Stimulated activated effector memory CD8-positive, alpha-beta T cell treated with anti-CD3 and anti-CD28 coated beads, Interleukin-12 subunit alpha, Interleukin-12 subunit beta, amount 100 ng/mL, for 72 hours (primary cell): ENCODE measurements at regions not wholly inside any gene's neighbourhood (a gene's known extent, or its start where the extent isn't known, plus 50 kb on each side); places are given as distances from the start of the nearest gene placed in this dataset.

Experiments used
- ATAC-seq: fragments of 150-1000 bp; cut with Tn5 transposase; 2 replicates; pipeline ENCODE4 v1.10.0; 2021
- DNase-seq, 2 donors: peaks; one replicate each; pipeline ENCODE4 v3.0.0; 2021 to 2022; ENCODE audit warnings: low spot score in 2 of 2
- H3K27ac Mint-ChIP-seq: one replicate; pipeline ENCODE4 v1.8.0; 2022; ENCODE audit warnings: mild to moderate bottlenecking, mixed read lengths
- H3K36me3 Mint-ChIP-seq: one replicate; pipeline ENCODE4 v1.8.0; 2022; ENCODE audit warnings: mild to moderate bottlenecking, mixed read lengths
- H3K4me1 Mint-ChIP-seq: one replicate; pipeline ENCODE4 v1.8.0; 2022; ENCODE audit warnings: mixed read lengths
- H3K4me3 Mint-ChIP-seq: one replicate; pipeline ENCODE4 v1.8.0; 2022; ENCODE audit warnings: mild to moderate bottlenecking, mixed read lengths
- H3K9me3 Mint-ChIP-seq: one replicate; pipeline ENCODE4 v1.8.0; 2022; ENCODE audit warnings: mixed read lengths

DNA sequence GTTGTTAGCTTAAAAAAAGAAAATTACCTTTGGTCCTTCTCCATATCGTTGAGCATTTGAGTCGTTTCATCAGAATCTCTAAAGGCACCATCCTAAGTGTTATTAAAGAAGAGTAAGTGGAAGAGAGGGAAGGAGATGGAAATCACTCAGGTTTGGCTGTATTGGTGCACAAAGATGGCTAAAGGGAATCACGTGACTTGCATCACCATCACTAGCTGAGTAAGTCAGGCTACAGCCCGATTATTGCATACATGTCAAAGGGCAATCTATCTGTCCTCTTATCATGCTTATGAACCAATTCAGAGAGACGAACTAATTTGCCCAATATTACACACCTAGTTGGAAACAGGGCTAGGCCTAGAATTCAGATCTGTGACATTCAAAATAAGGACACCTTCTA lies 137.6 kb downstream of the CMPK2 start:
- ATAC-seq (no peak), DNase-seq (no peak)
- no peaks in the 10 kb centered on the region for H3K9me3 Mint-ChIP-seq
- H3K27ac Mint-ChIP-seq = no peak overlapping the region
- H3K36me3 Mint-ChIP-seq = no peaks in the 10 kb centered on the region
- H3K4me1 Mint-ChIP-seq = no peaks in the 10 kb centered on the region
- no peak overlapping the region for H3K4me3 Mint-ChIP-seq

DNA sequence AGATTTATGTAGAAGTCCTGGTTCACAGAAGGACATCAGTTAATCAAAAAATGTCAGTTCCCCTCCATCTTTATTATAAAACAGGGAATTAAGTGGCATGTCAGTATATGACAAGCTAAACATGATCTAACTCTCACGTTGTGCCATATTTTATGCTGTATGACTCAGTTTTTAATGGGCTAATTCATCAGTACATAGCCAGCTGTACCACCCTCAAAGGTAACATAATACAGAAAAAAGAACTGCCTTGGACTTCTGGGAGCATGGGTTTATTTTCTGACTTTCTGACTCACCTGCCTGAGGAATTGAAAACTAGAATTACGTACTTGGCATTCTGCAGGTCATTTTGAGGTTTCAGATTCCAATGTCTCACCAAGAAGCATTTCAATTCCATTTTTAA lies 135.7 kb downstream of the CMPK2 start:
- DNase-seq (no peak), ATAC-seq (no peak)
- no peaks in the 10 kb centered on the region for H3K9me3 Mint-ChIP-seq
- H3K4me1 Mint-ChIP-seq = no peaks in the 10 kb centered on the region
- no peaks in the 10 kb centered on the region for H3K36me3 Mint-ChIP-seq
- no peak overlapping the region for H3K4me3 Mint-ChIP-seq
- no peak overlapping the region for H3K27ac Mint-ChIP-seq

DNA sequence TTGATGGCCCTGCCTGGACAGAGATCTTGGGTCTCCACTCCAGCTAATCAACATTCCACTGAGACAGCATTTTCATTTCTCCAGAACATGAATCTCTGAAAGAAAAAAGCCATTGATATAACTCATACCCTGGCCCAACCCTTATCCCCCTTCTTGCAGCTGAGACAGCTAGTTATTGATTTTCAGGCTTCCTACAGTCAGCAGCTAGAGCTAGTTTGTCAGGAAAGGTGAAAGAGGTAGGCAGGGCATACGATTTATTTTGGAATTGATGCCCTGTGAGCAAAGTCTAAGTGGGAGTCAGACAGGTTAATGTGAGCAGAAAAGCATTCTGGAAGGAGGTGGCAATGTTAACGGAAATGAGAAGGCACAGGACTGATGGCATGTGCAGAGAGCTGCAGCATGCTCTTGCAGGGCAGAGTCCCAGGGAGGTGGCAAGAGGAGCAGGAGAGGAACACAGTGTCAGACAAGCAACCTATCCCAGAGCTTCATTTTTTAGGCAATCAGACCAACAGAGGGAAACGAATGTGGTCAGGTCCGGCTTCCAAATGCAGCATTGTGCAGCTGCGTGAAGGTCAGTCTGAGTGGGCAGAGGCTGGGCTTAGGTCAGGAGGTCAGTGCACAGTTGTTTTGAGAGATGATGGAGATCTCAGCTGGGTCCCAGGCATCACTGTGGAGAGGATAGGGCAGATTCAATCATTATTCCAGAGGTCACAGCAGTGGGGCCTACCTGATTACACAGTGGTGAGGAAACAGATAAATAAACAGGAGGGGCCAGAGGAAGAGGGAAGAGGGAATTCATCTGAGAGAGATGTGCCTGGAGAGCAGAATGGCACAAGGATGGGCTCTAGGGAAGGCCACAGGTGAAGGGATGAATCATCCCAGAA lies 134.8 kb downstream of the CMPK2 start:
- no peaks in the 10 kb centered on the region for H3K9me3 Mint-ChIP-seq
- no peak overlapping the region for H3K27ac Mint-ChIP-seq
- H3K36me3 Mint-ChIP-seq = no peaks in the 10 kb centered on the region
- H3K4me1 Mint-ChIP-seq = no peaks in the 10 kb centered on the region
- H3K4me3 Mint-ChIP-seq = no peak overlapping the region
- no peak for ATAC-seq
- no peak for DNase-seq

DNA sequence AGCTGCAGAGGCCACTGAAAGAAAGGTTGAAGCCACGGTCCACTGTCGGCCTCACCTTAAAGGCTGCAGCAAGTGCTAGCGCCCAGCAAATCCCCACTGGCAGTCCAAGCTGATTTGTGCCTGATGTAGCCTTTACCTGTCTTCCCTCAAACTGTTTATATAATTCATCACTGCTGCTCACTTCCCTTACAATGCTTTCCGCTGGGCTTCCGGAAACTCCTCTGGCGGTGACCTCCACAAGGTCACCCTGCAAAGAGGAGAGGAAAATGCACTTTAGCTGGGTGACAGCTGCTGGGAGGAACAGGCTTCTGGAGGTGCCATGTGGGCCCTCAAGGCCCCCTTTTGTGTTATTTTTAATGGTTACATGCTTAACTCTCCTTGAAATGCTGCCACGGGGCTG lies 126.2 kb downstream of the CMPK2 start:
- H3K36me3 Mint-ChIP-seq = no peaks in the 10 kb centered on the region
- DNase-seq (no peak), ATAC-seq (no peak)
- no peaks in the 10 kb centered on the region for H3K9me3 Mint-ChIP-seq
- H3K4me3 Mint-ChIP-seq = no peak overlapping the region
- H3K4me1 Mint-ChIP-seq = no peaks in the 10 kb centered on the region
- H3K27ac Mint-ChIP-seq = no peak overlapping the region

DNA sequence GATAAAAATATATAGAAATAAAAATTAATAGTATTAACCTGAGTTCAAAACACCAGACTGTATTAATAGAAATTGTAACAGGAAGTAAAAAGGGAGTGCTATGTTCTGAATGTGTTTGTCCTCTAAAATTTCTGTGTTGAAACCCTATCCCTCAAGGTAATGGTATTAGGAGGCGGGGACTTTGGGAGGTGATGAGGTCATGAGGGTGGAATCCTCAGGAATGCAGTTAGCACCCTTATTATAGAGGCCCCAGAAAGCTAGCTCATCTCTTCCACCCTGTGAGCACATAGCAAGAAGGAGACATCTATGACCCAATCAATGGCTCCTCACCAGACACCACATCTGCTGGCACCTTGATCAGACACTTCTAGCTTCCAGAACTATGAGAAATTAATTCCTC lies 124.5 kb downstream of the CMPK2 start:
- H3K4me1 Mint-ChIP-seq = no peaks in the 10 kb centered on the region
- no peak for ATAC-seq
- no peak overlapping the region for H3K27ac Mint-ChIP-seq
- no peaks in the 10 kb centered on the region for H3K9me3 Mint-ChIP-seq
- no peak overlapping the region for H3K4me3 Mint-ChIP-seq
- no peak for DNase-seq
- no peaks in the 10 kb centered on the region for H3K36me3 Mint-ChIP-seq

DNA sequence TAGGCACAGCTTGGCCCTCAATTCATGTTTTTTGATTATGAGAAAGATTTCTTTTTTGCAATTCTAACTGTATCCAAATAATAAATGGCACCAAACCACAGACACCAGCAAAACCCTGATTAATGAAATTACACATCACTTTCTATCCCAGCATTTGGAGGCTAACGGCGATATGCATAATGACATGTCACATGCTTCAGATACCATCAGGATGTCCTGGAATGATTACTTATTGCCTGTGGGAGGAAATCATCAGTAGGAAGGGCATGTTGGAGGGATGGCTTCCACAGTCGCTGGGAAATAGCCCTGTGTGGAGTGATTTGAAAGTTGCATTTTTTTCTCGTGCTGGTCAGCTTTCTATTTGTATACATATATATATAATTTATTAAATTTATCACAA lies 121.7 kb downstream of the CMPK2 start:
- Mint-ChIP-seq H3K4me1 (no peaks in the 10 kb centered on the region), H3K36me3 (no peaks in the 10 kb centered on the region), H3K9me3 (no peaks in the 10 kb centered on the region), H3K27ac (no peak overlapping the region), H3K4me3 (no peak overlapping the region)
- ATAC-seq (no peak), DNase-seq (no peak)

DNA sequence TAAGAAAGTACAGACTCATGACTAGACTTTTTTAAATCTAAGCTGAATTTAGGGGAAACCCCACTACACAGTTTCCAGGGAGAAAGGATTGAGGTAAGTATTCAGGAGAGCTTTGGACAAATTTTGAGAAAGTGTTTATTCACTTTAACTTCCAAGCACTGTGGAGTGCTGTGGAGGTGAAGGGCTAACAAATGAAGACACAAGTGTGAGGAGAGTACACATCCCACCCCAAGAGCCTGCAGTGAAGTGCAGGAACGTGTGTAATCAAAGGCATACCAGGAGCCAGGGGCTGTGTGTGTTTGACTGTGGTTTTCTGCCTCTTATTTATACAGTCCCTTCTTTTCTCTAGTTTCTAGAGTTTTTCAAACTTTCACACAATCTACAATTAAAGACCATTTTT lies 118.3 kb downstream of the CMPK2 start:
- Mint-ChIP-seq H3K36me3 (no peaks in the 10 kb centered on the region), H3K9me3 (no peaks in the 10 kb centered on the region), H3K27ac (no peak overlapping the region), H3K4me3 (no peak overlapping the region), H3K4me1 (no peaks in the 10 kb centered on the region)
- no peak for DNase-seq
- no peak for ATAC-seq

DNA sequence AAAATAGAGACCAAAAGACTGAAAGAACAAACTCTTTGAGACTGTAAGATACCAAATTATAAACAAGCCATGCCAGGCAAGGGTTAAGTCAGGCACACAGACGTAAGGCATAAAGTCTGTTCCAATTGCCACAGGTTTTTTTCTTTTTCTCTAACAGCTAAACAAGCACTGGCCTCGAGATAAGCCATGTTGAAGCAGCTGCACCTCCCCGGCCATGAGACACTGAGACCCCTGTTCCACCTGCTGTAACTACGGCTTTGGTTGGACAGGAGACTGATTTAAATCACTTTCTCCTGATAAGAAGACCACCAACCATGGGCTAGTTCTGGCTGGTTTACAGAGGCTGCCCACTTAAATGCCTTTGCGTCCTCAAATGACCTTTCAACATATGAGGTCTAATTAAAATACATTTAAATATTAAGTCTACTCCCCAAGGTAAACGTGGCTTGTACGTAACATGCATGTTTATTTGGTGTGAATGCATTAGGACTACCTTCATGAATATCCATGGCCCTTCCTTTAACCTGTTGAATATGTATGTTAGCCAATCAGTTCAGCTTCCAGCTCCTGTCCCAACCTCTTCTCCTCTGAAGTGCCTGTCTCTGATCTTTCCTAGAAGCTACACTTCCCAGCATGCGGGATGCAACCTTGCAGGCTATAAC lies 117.2 kb downstream of the CMPK2 start:
- no peaks in the 10 kb centered on the region for H3K36me3 Mint-ChIP-seq
- no peak overlapping the region for H3K27ac Mint-ChIP-seq
- no peaks in the 10 kb centered on the region for H3K4me1 Mint-ChIP-seq
- ATAC-seq = no peak
- DNase-seq = no peak
- no peak overlapping the region for H3K4me3 Mint-ChIP-seq
- no peaks in the 10 kb centered on the region for H3K9me3 Mint-ChIP-seq

DNA sequence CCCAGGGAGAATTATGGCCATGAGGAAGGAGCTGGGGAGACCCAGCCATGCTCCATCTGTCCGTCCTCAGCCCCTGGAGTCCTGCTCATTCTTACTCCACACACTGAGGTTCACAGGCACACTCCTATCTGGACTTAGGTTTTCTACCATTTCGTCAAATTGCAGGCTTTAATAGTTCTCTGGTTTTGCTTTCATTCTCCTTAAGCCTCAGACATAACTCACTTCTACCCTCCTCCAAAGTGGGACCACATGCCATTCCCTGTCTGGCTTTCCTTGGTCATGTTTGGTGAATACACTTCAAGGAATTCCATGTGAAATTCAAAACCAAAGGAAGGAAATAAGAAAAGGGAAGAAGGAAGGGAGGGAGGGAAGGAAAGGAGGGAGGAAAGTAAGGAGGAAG lies 115.7 kb downstream of the CMPK2 start:
- ATAC-seq = no peak
- H3K9me3 Mint-ChIP-seq = no peaks in the 10 kb centered on the region

DNA sequence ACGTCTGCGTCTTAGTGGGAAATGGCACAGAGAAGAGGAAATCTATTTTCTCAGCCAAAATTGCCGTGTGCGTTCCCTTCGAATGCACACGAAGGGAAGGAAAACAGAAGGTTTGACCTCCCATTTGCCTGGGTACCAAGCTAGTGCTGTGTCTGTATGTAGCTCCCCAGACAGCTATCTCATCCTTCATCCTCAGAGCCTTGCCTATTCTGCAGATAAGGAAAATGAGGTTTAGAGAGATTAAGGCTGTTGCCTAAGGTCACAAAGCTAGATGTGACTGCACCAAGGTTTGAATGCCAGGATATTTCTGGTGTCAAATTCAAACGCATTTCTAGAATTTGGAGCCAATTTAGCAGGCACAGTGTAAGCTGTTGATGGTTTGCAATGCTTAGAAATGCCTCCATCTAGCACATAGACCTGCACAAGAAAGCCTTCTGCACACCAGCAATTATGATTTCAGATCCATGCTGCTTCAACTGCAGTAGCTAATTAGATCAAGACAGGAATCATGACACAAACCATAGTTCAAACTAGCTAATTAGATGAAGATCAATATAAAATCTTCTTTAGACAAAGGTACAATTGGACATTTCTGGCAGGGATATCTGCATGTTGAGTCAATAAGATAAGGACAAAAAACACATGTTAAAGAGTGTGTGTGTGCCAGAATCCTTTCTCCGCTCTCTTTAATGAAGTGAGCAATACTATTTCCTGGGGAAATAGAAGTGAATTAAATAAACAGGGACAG lies 115.1 kb downstream of the CMPK2 start:
- Mint-ChIP-seq H3K36me3 (no peaks in the 10 kb centered on the region), H3K9me3 (no peaks in the 10 kb centered on the region), H3K27ac (no peak overlapping the region), H3K4me3 (no peak overlapping the region), H3K4me1 (no peaks in the 10 kb centered on the region)
- DNase-seq (no peak), ATAC-seq (no peak)

More for the DNA sequence above, 115.7 kb downstream of the CMPK2 start:
- Mint-ChIP-seq H3K4me1 (no peaks in the 10 kb centered on the region), H3K27ac (no peak overlapping the region), H3K4me3 (no peak overlapping the region), H3K36me3 (no peaks in the 10 kb centered on the region)
- no peak for DNase-seq

DNA sequence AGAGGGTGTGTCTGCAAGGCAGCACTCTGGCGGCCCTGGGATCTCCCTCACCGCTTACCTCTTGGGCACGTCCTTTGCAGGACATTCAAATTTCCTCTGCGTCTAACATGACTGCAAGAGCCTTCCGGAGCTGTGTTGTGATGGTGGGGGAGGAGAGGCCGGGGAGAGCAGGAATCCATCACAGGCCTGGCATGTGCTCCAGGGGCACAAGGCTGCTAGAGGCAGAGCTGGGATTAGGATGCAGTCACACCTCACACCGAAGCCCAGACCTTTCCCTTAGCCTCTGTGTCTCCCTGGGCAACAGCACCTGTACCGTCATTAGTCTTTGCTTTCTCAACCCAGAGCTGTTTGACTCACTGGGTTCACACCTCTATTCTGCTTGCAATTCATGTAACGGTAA lies 111.3 kb downstream of the CMPK2 start:
- Mint-ChIP-seq H3K9me3 (no peaks in the 10 kb centered on the region), H3K4me3 (no peak overlapping the region), H3K4me1 (no peaks in the 10 kb centered on the region), H3K36me3 (no peaks in the 10 kb centered on the region), H3K27ac (no peak overlapping the region)
- peak; percentile 11 for ATAC-seq
- no peak for DNase-seq

DNA sequence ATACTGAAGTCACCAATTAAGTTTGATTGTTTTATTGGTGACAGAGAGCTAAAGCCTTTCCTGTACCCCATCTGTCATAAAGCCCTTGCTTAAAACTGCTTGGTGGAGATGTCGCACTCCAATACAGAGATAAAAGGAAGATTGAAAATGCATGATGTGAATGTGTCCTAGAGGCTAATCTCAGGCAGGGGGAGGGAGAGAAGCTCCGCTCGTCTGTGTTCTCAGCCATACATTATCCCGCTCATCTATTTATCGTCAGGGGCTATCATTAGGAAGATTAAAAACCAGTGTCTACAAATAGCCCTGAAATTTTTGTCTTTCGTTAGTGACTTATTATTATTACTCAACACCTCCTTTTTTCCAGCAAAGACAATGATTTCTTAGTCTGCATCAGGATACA lies 110.3 kb downstream of the CMPK2 start:
- Mint-ChIP-seq H3K4me3 (no peak overlapping the region), H3K27ac (no peak overlapping the region), H3K36me3 (no peaks in the 10 kb centered on the region), H3K9me3 (no peaks in the 10 kb centered on the region), H3K4me1 (no peaks in the 10 kb centered on the region)
- no peak for ATAC-seq
- DNase-seq = no peak

DNA sequence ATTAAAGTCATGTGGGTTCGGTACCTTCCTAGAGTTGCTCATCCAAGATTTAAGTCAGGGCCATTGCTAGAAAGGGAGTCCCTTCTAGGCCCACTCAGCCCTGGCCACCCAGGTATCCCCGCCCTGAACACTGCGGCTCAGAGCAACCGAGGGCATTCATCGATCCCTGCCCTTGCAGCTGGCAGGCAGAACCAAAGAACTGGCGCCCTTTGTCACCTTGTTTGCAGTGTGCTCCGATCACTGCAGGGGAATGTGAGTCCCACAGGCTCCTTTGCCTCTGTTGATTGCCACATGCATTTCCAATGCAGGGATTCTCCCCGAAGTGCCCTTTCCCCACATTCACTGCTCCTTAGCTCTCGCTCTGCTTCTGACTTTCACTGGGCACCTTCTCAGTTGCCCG lies 108.5 kb downstream of the CMPK2 start:
- Mint-ChIP-seq H3K9me3 (no peaks in the 10 kb centered on the region), H3K4me1 (no peaks in the 10 kb centered on the region), H3K4me3 (no peak overlapping the region), H3K36me3 (no peaks in the 10 kb centered on the region), H3K27ac (no peak overlapping the region)
- no peak for DNase-seq
- ATAC-seq = no peak

DNA sequence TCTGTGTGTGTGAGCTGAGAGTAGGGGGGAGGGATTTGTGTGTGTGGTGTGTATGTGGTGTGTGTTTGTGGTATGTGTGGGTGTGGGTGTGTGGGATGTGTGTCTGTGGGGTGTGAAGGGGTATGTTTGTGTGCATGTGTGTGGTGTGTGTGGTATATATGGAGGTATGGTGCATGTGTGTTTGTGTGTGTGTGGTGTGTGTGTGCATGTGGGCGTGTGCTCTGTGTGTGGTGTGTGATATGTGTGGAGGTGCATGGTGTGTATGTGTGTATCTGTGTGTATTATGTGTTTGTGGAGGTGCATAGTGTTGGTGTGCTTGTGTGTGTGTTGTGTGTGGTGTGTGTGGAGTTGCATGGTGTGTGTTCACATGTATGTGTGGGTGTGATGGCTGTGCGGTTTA lies 106.0 kb downstream of the CMPK2 start:
- no peaks in the 10 kb centered on the region for H3K4me1 Mint-ChIP-seq
- H3K9me3 Mint-ChIP-seq = no peaks in the 10 kb centered on the region
- no peak for DNase-seq
- no peaks in the 10 kb centered on the region for H3K36me3 Mint-ChIP-seq
- H3K27ac Mint-ChIP-seq = no peak overlapping the region
- no peak for ATAC-seq
- H3K4me3 Mint-ChIP-seq = no peak overlapping the region

DNA sequence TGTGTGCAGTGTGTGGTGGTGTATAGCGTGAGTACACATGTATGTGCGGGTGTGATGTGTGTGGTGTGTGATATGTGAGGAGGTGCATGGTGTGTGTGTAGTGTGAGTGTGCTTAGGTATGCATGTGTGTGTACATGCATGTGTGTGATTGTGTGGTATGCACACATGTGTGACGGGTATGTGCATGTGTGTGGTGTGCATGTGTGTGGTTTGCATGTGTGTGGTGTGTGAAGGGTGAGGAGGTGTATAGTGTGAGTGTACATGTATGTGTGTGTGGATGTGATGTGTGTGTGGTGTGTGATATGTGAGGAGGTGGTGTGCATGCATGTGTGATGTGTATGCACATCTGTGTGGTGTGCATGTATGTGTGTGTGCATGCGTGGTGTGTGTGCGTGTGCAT lies 105.6 kb downstream of the CMPK2 start:
- H3K9me3 Mint-ChIP-seq = no peaks in the 10 kb centered on the region
- no peaks in the 10 kb centered on the region for H3K36me3 Mint-ChIP-seq
- H3K27ac Mint-ChIP-seq = no peak overlapping the region
- no peak for DNase-seq
- no peaks in the 10 kb centered on the region for H3K4me1 Mint-ChIP-seq
- no peak overlapping the region for H3K4me3 Mint-ChIP-seq
- peak; percentile 24 for ATAC-seq
